CD8-positive, alpha-beta memory T cell (primary cell): ENCODE measurements at regions not wholly inside any gene's neighbourhood (a gene's known extent, or its start where the extent isn't known, plus 50 kb on each side); places are given as distances from the start of the nearest gene placed in this dataset.
A peak's percentile ranks its signal among the peaks of the same experiment; 100 is the strongest.

Experiments used
- CTCF ChIA-PET: fragments of 350-600 bp; sonication (Branson Sonifier 250); formaldehyde crosslinking; loops from one replicate; lab custom pipeline; 2021; ENCODE audit warnings: antibody characterized with exemption; lab: Charles Lee
- POLR2A ChIA-PET: fragments of 350-600 bp; sonication (Branson Sonifier 250); formaldehyde crosslinking; loops from one replicate; lab custom pipeline; 2021; ENCODE audit warnings: antibody characterized with exemption; lab: Charles Lee
- DNase-seq, 5 donors: peaks; one replicate each; pipeline versions ENCODE4 v3.0.0 to v3.0.0-alpha.2; 2020 to 2022; ENCODE audit warnings: mixed read lengths in 1 of 5
- H3K27ac ChIP-seq: one replicate; pipeline ENCODE4 v1.7.0; 2013; ENCODE audit warnings: low read depth, mild to moderate bottlenecking, low read length, moderate library complexity
- H3K27me3 ChIP-seq: 2 replicates; pipeline ENCODE4 v1.7.0; 2013; ENCODE audit warnings: low read length, mild to moderate bottlenecking; ENCODE audit not compliant: insufficient read depth, poor library complexity, severe bottlenecking
- H3K36me3 ChIP-seq: 2 replicates; pipeline ENCODE4 v1.7.0; 2013; ENCODE audit warnings: mild to moderate bottlenecking, low read length, moderate library complexity; ENCODE audit not compliant: insufficient read depth
- H3K4me1 ChIP-seq: 2 replicates; pipeline ENCODE4 v1.7.0; 2013; ENCODE audit warnings: mild to moderate bottlenecking, low read length, moderate library complexity; ENCODE audit not compliant: insufficient read depth
- H3K4me3 ChIP-seq: 2 replicates; pipeline ENCODE4 v1.7.0; 2013; ENCODE audit warnings: mild to moderate bottlenecking, low read length
- H3K9me3 ChIP-seq: 2 replicates; pipeline ENCODE4 v1.7.0; 2013; ENCODE audit warnings: mild to moderate bottlenecking, low read length
- H3K27ac Mint-ChIP-seq, 8 donors: one replicate each; pipeline ENCODE4 v1.8.0; 2020 to 2021; ENCODE audit warnings: mixed read lengths in 8 of 8, mild to moderate bottlenecking in 6 of 8, inconsistent platforms in 3 of 8, moderate library complexity in 3 of 8
- H3K27me3 Mint-ChIP-seq, 2 donors: one replicate each; pipeline ENCODE4 v1.8.0; 2020 to 2021; ENCODE audit warnings: mixed read lengths in 2 of 2, mild to moderate bottlenecking in 1 of 2, moderate library complexity in 1 of 2
- H3K36me3 Mint-ChIP-seq, 3 donors: one replicate each; pipeline ENCODE4 v1.8.0; 2020 to 2021; ENCODE audit warnings: mixed read lengths in 3 of 3, inconsistent platforms in 1 of 3, mild to moderate bottlenecking in 1 of 3
- H3K4me1 Mint-ChIP-seq, 3 donors: one replicate each; pipeline ENCODE4 v1.8.0; 2020 to 2021; ENCODE audit warnings: mixed read lengths in 3 of 3, inconsistent platforms in 1 of 3, mild to moderate bottlenecking in 1 of 3
- H3K4me3 Mint-ChIP-seq, 7 donors: one replicate each; pipeline ENCODE4 v1.8.0; 2020 to 2021; ENCODE audit warnings: mixed read lengths in 7 of 7, mild to moderate bottlenecking in 6 of 7, moderate library complexity in 4 of 7, inconsistent platforms in 2 of 7
- H3K9me3 Mint-ChIP-seq, 5 donors: one replicate each; pipeline ENCODE4 v1.8.0; 2020 to 2022; ENCODE audit warnings: mixed read lengths in 5 of 5, mild to moderate bottlenecking in 3 of 5, moderate library complexity in 2 of 5, inconsistent platforms in 1 of 5

GRCh38 chr6:4017834-4018170 lies 61.1 kb downstream of the FAM217A start:
- Mint-ChIP-seq H3K4me3 (peak overlapping the region; percentile 90 to 98 (median 96)), H3K27me3 (no peaks in the 10 kb centered on the region), H3K36me3 (peaks cover 0 to 45% (median 4%) of the 10 kb centered on the region in 3 donors), H3K9me3 (no peaks in the 10 kb centered on the region), H3K4me1 (peaks cover 63 to 87% (median 82%) of the 10 kb centered on the region in 3 donors), H3K27ac (peak overlapping the region; percentile 95 to 100 (median 98))
- DNase-seq = no peak
- CTCF ChIA-PET = interaction anchor here (0.7 to 2.5 kb wide), 10 partner anchors 8 to 285 kb away, joined by 3 to 11 read pairs (median 4); partner anchors contain the start of genes ECI2 and FAM50B
- no peaks in the 10 kb centered on the region for H3K36me3 ChIP-seq
- peaks cover 54% of the 10 kb centered on the region for H3K4me1 ChIP-seq
- no peaks in the 10 kb centered on the region for H3K9me3 ChIP-seq
- peak overlapping the region; percentile 74 for H3K4me3 ChIP-seq
- POLR2A ChIA-PET = interaction anchor here (1.7 kb wide), 2 partner anchors 118 to 169 kb away, joined by 13 to 16 read pairs; partner anchors contain the start of genes ECI2 and FAM50B
- H3K27me3 ChIP-seq = no peaks in the 10 kb centered on the region
- H3K27ac ChIP-seq = peak overlapping the region; percentile 93

DNA sequence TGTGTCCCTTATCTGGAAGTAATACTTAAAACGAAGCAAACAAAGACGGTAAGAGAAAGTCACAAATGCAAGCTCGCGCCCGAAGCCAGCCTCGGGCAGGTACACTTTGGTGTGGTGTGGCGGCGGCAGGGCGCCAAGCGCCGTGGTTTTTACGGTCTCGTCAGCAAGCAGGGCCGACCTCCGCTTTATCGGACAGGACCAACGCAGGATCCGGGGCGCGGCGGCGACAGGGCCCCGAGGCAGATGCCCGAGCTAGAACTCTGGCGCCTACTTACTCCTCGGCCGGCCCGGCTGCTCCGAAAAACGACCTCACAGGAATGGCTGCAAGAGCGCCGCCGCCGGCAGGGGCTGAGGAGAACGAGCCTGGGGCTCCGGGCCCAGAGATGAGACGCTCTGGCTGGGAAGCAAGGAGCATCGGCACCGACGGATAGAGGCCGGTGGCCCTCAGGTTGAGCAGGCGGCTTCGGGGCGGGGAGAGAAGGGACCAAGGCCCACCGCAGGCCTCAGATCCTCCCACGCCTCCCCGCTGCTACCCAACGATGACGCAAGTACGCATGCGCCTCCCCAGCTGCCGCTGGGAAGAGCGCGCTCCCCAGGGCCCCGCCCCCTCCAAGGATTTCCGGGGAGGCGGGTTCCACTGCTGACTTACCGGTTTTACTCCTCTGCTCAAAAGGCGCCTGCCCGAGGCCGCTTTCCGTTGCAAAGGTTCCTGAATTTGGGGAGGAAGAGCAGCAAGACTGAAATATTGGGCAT lies 60.6 kb downstream of the FAM217A start:
- peaks cover 63 to 87% (median 82%) of the 10 kb centered on the region in 3 donors for H3K4me1 Mint-ChIP-seq
- peaks cover 0 to 41% (median 1%) of the 10 kb centered on the region in 3 donors for H3K36me3 Mint-ChIP-seq
- ChIA-PET CTCF (interaction anchor here (0.7 to 2.5 kb wide), 10 partner anchors 9 to 286 kb away, joined by 3 to 11 read pairs (median 4); partner anchors contain the start of genes ECI2 and FAM50B), POLR2A (interaction anchor here (0.6 to 1.7 kb wide), 3 partner anchors 118 to 1874 kb away, joined by 4 to 16 read pairs (median 13); partner anchors contain the start of genes ECI2 and FAM50B)
- Histone ChIP-seq H3K36me3 (no peaks in the 10 kb centered on the region), H3K9me3 (no peaks in the 10 kb centered on the region), H3K4me1 (peaks cover 57% of the 10 kb centered on the region), H3K27me3 (no peaks in the 10 kb centered on the region), H3K4me3 (peak overlapping the region; percentile 74), H3K27ac (peak overlapping the region; percentile 93)
- peak; percentile 92 to 96 (median 95) for DNase-seq
- no peaks in the 10 kb centered on the region for H3K27me3 Mint-ChIP-seq
- H3K9me3 Mint-ChIP-seq = no peaks in the 10 kb centered on the region
- H3K4me3 Mint-ChIP-seq = peak overlapping the region; percentile 90 to 98 (median 96)
- H3K27ac Mint-ChIP-seq = peak overlapping the region; percentile 95 to 100 (median 98)
